IMR-90 (cell line): ENCODE measurements at regions not wholly inside any gene's neighbourhood (a gene's known extent, or its start where the extent isn't known, plus 50 kb on each side); places are given as distances from the start of the nearest gene placed in this dataset.

Experiments used
- ATAC-seq: fragments of 200-7000 bp; cut with Tn5 transposase; 2 replicates; pipeline ENCODE4 v1.9.1; 2020; ENCODE audit warnings: low read depth, mild to moderate bottlenecking, moderate library complexity
- BruUV-seq: library from RNA; stranded (reverse); fragments of 400-500 nt; replicated peaks from 2 replicates; lab custom pipeline; 2021; lab: Mats Ljungman, UMichigan
- CTCF ChIA-PET: fragments of 300-600 bp; formaldehyde crosslinking; extraction: SDS; loops from one replicate; lab custom pipeline; 2021; ENCODE audit warnings: antibody characterized with exemption; lab: Yijun Ruan, JAX
- POLR2A ChIA-PET: fragments of 300-600 bp; sonication (Branson Sonifier 250); formaldehyde crosslinking; loops from one replicate; lab custom pipeline; 2022; ENCODE audit warnings: antibody characterized with exemption; ENCODE audit not compliant: unreplicated experiment; lab: Charles Lee
- DNase-seq: peaks from one replicate; pipeline ENCODE4 v3.0.0; 2013
- H2AFZ ChIP-seq: replicated peaks from 2 replicates; pipeline ENCODE3; 2013; ENCODE audit warnings: low read length, mild to moderate bottlenecking; ENCODE audit not compliant: poor library complexity
- H2AK5ac ChIP-seq: 2 replicates; pipeline ENCODE4 v1.6.1; 2013; ENCODE audit warnings: low read depth, low read length, inconsistent platforms
- H2AK9ac ChIP-seq: replicated peaks from 2 replicates; pipeline ENCODE3; 2013; ENCODE audit warnings: mild to moderate bottlenecking, low read depth, low read length, moderate library complexity; ENCODE audit not compliant: poor library complexity
- H2BK120ac ChIP-seq: 2 replicates; pipeline ENCODE4 v1.6.1; 2013; ENCODE audit warnings: low read depth, low read length, inconsistent platforms
- H2BK15ac ChIP-seq: 3 replicates; pipeline ENCODE4 v1.6.1; 2013; ENCODE audit warnings: low read depth, low read length, inconsistent platforms
- H2BK20ac ChIP-seq: 2 replicates; pipeline ENCODE4 v1.6.1; 2013; ENCODE audit warnings: low read depth, mild to moderate bottlenecking, inconsistent platforms, low read length, moderate library complexity
- H2BK5ac ChIP-seq: 2 replicates; pipeline ENCODE4 v1.6.1; 2013; ENCODE audit warnings: mild to moderate bottlenecking, low read depth, low read length, inconsistent platforms; ENCODE audit not compliant: poor library complexity, severe bottlenecking
- H3K14ac ChIP-seq: replicated peaks from 2 replicates; pipeline ENCODE4 v1.6.1; 2013; ENCODE audit warnings: low read depth, low read length, inconsistent platforms
- H3K18ac ChIP-seq: 2 replicates; pipeline ENCODE4 v1.6.1; 2013; ENCODE audit warnings: low read depth, low read length, control low read depth
- H3K23ac ChIP-seq: 2 replicates; pipeline ENCODE4 v1.6.1; 2013; ENCODE audit warnings: low read depth, low read length, inconsistent platforms
- H3K27ac ChIP-seq: 2 replicates; pipeline ENCODE4 v1.5.1; 2013; ENCODE audit warnings: mild to moderate bottlenecking, control low read depth, low read length; ENCODE audit not compliant: insufficient read depth
- H3K27me3 ChIP-seq: 2 replicates; pipeline ENCODE4 v1.6.1; 2013; ENCODE audit warnings: low read length; ENCODE audit not compliant: control insufficient read depth, insufficient read depth
- H3K36me3 ChIP-seq: 2 replicates; pipeline ENCODE4 v1.6.1; 2013; ENCODE audit warnings: low read length, mixed read lengths; ENCODE audit not compliant: control insufficient read depth, insufficient read depth
- H3K4ac ChIP-seq: 2 replicates; pipeline ENCODE4 v1.6.1; 2013; ENCODE audit warnings: low read depth, low read length, inconsistent platforms
- H3K4me1 ChIP-seq: 2 replicates; pipeline ENCODE4 v1.6.1; 2013; ENCODE audit warnings: low read length, mixed read lengths; ENCODE audit not compliant: control insufficient read depth, insufficient read depth
- H3K4me2 ChIP-seq: 2 replicates; pipeline ENCODE4 v1.6.1; 2013; ENCODE audit warnings: low read depth, mild to moderate bottlenecking, control low read depth, low read length, moderate library complexity
- H3K4me3 ChIP-seq: 2 replicates; pipeline ENCODE4 v1.5.1; 2013; ENCODE audit warnings: low read depth, mild to moderate bottlenecking, control low read depth, low read length, moderate library complexity; ENCODE audit not compliant: insufficient read depth
- H3K56ac ChIP-seq: 2 replicates; pipeline ENCODE4 v1.6.1; 2013; ENCODE audit warnings: low read length, inconsistent platforms; ENCODE audit not compliant: insufficient read depth; ENCODE audit errors: extremely low read depth
- H3K79me1 ChIP-seq, 2 experiments: 2 replicates each; pipeline ENCODE4 v1.6.1; 2013; ENCODE audit warnings: low read length in 2 of 2, inconsistent platforms in 1 of 2, low read depth in 1 of 2
- H3K9ac ChIP-seq: 2 replicates; pipeline ENCODE4 v1.6.1; 2013; ENCODE audit warnings: low read depth, low read length, control low read depth
- H3K9me1 ChIP-seq: 2 replicates; pipeline ENCODE4 v1.6.1; 2013; ENCODE audit warnings: low read length, inconsistent platforms; ENCODE audit not compliant: insufficient read depth
- H3K9me3 ChIP-seq: 2 replicates; pipeline ENCODE4 v1.6.1; 2013; ENCODE audit warnings: low read length; ENCODE audit not compliant: control insufficient read depth, insufficient read depth
- H4K20me1 ChIP-seq: 2 replicates; pipeline ENCODE4 v1.6.1; 2013; ENCODE audit warnings: low read length, inconsistent platforms; ENCODE audit not compliant: insufficient read depth
- H4K5ac ChIP-seq: 2 replicates; pipeline ENCODE4 v1.6.1; 2013; ENCODE audit warnings: mild to moderate bottlenecking, low read depth, low read length, control low read depth
- H4K8ac ChIP-seq, 2 experiments: 2 replicates each; pipeline ENCODE4 v1.6.1; 2013; ENCODE audit warnings: low read depth in 2 of 2, low read length in 2 of 2, control low read depth in 1 of 2, inconsistent platforms in 1 of 2
- H4K91ac ChIP-seq: 2 replicates; pipeline ENCODE4 v1.6.1; 2013; ENCODE audit warnings: low read depth, low read length, inconsistent platforms; ENCODE audit not compliant: insufficient read depth
- BHLHE40 ChIP-seq: fragments of 150-350 bp; IDR thresholded peaks from 2 replicates; pipeline ENCODE4 v1.6.1; 2016; ENCODE audit warnings: mild to moderate bottlenecking, low read depth, low read length
- CEBPB ChIP-seq: IDR thresholded peaks from 2 replicates; pipeline ENCODE4 v1.6.1; 2012; ENCODE audit warnings: low read depth, low read length, improper control_type of control experiment
- CHD1 ChIP-seq: IDR thresholded peaks from 2 replicates; pipeline ENCODE4 v1.6.1; 2012; ENCODE audit warnings: low read depth, low read length, improper control_type of control experiment
- CTCF ChIP-seq: conservative IDR thresholded peaks from 2 replicates; pipeline ENCODE4 v1.5.1; 2012; ENCODE audit warnings: mild to moderate bottlenecking, low read depth, low read length, improper control_type of control experiment
- MAFK ChIP-seq: IDR thresholded peaks from 2 replicates; pipeline ENCODE4 v1.6.1; 2012; ENCODE audit warnings: low read depth, low read length, improper control_type of control experiment
- RFX5 ChIP-seq: IDR thresholded peaks from 2 replicates; pipeline ENCODE4 v1.8.0; 2012; ENCODE audit warnings: low read depth, mild to moderate bottlenecking, low read length, moderate library complexity
- SMC3 ChIP-seq: fragments of 150-350 bp; IDR thresholded peaks from 2 replicates; pipeline ENCODE4 v1.6.1; 2016; ENCODE audit warnings: low read depth, mild to moderate bottlenecking, antibody characterized with exemption, low read length, moderate library complexity
- USF2 ChIP-seq: fragments of 150-350 bp; IDR thresholded peaks from 2 replicates; pipeline ENCODE4 v1.6.1; 2017; ENCODE audit warnings: mild to moderate bottlenecking, antibody characterized with exemption, low read length, low read depth
- WGBS, 2 experiments: methylation state at CpG; one replicate each; pipeline versions ENCODE4 v1.1.5 to v1.1.7; 2013; ENCODE audit warnings: missing lambda C conversion rate in 2 of 2; ENCODE audit not compliant: insufficient read length in 1 of 2; ENCODE audit errors: extremely low coverage in 2 of 2; 5-methylcytosine and 5-hydroxymethylcytosine counted together
- dilution Hi-C: fragments of 300-500 bp; cut with HindIII; formaldehyde crosslinking; loops from one replicate; pipeline ENCODE4 v1.14.3; 2018; ENCODE audit warnings: low sequenced_read_pairs; ENCODE audit not compliant: unreplicated experiment
- in situ Hi-C: fragments of 300-500 bp; cut with MboI; formaldehyde crosslinking; loops from 3 replicates; pipeline ENCODE4 v1.14.3; 2019; ENCODE audit warnings: low sequenced_read_pairs, inconsistent platforms, mixed read lengths
- intact Hi-C: fragments of 100-400 bp; cut with micrococcal nuclease; formaldehyde crosslinking; loops from 2 replicates; pipeline ENCODE4 v1.10.0; 2022

GRCh38 chr12:61267474-61267873, 992.7 kb upstream of the USP15 start:
- H3K4me1 ChIP-seq: no peaks in the 10 kb centered on the region
- H3K56ac ChIP-seq: no peak overlapping the region
- in situ Hi-C loops (no loop called here), dilution Hi-C loops (no loop called here), intact Hi-C loops (no loop called here)
- no peak overlapping the region for H4K91ac ChIP-seq
- no peaks in the 10 kb centered on the region for H3K27me3 ChIP-seq
- H3K23ac ChIP-seq: no peak overlapping the region
- no peak overlapping the region for H3K4ac ChIP-seq
- no peak for ATAC-seq
- H4K20me1 ChIP-seq: no peaks in the 10 kb centered on the region
- H3K9me1 ChIP-seq: no peaks in the 10 kb centered on the region
- H3K4me3 ChIP-seq: no peak overlapping the region
- peaks cover 9% of the 10 kb centered on the region; the same call in 1 of the 2 replicates for H3K9me3 ChIP-seq
- no peak for TF ChIP-seq CHD1
- TF ChIP-seq SMC3: no peak
- TF ChIP-seq CTCF: no peak
- TF ChIP-seq BHLHE40: no peak
- TF ChIP-seq RFX5: no peak
- no peak for TF ChIP-seq MAFK
- TF ChIP-seq CEBPB: no peak
- no peak for TF ChIP-seq USF2
- H3K18ac ChIP-seq: no peak overlapping the region
- no peak overlapping the region for H3K9ac ChIP-seq
- H2BK120ac ChIP-seq: no peak overlapping the region
- H2BK5ac ChIP-seq: no peak overlapping the region
- H2BK20ac ChIP-seq: no peak overlapping the region
- DNase-seq: no peak
- CTCF ChIA-PET: no interaction called here
- POLR2A ChIA-PET: no interaction called here
- no peaks in the 10 kb centered on the region for H3K36me3 ChIP-seq
- H3K79me1 ChIP-seq: no peaks in the 10 kb centered on the region
- no peak overlapping the region for H2AFZ ChIP-seq
- no peak overlapping the region for H4K5ac ChIP-seq
- no peak overlapping the region for H4K8ac ChIP-seq
- H2AK9ac ChIP-seq: no peak overlapping the region
- WGBS, 2 experiments: no CpG with 5 or more reads among the region's 1 CpG
- H2BK15ac ChIP-seq: no peak overlapping the region
- no peak overlapping the region for H3K27ac ChIP-seq
- BruUV-seq: no TSS peak
- no peak overlapping the region for H3K4me2 ChIP-seq
- H2AK5ac ChIP-seq: no peak overlapping the region
- H3K14ac ChIP-seq: no peak overlapping the region
